RPMI8226 (cell line): ENCODE measurements at regions not wholly inside any gene's neighbourhood (a gene's known extent, or its start where the extent isn't known, plus 50 kb on each side); places are given as distances from the start of the nearest gene placed in this dataset.

Experiments used
- DNase-seq: peaks from one replicate; pipeline ENCODE4 v3.0.0-alpha.2; 2015

DNA sequence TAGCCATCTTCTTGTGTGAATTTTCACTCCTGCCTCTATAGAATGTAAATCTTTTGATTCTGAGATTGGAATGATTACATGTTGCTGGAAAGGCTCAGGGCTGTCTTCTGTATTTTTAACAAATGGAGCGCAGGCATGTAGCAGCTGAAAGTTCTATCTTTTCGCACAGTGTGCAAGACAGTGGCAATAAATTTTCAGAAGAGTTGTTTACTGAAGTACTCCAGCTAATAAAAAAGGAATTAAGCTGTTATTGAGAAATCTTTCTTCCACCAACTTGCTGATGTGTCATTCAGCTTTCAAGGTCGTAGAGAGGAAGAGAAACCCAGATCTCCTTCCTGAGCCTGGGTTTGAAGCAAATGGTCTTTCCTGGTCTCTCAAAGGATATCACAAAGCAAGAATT lies 122.0 kb upstream of the PUDP start:
- DNase-seq: no peak

DNA sequence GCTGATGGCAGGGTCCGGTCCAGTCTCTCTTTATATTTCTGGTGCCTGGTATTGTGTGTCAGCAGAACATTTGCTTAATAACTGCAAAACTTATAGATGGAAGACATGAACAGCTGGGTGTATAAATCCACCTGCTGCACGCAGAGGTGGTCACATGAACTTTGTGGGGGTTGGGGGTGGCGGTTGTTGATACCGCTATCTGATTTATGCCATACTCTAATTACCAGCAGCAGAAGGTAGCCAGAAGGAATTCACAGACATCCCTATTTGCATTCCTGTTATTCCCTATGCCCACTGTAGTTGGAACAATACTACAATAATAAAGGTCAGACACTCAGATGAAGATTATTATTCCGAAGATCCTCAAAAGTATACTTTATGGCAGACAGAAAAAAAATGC lies 121.6 kb upstream of the PUDP start:
- no peak for DNase-seq

DNA sequence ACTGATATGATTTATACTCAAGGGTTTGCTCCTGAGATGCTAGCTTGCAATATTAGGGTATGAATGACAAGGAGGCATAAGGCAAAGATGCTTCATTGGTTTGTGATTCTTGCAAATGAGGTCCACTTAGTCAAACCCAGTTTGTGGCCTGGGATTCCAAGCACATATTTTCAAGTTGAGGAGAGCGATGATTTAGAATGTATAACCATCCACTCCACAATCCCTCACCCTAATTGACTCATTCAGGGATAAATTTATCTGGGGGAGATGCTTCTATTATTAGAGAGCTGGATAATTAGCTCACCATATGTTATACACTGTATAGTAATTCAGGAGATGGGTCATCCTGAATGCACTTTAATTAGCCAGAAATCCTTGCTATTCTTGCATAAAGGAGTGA lies 118.3 kb upstream of the PUDP start:
- DNase-seq: no peak

DNA sequence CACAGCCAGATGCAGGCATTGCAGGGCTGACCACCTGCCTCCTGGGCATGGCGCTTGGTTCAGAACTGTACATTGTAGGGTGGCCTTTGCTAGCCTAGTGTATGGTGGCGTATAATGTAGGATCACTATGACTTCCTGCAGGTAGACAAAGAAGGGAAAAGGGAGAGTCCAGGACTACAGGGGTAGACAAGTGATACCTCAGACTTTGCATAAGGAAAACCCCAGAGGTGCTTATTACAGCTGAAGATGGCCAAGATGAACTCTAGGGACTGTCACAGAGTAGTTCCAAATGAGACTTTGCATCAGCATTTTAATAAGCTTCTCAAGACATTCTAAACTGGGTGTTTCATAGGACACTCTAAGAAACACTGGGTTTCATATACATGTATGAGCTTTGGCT lies 116.4 kb upstream of the PUDP start:
- DNase-seq: no peak

DNA sequence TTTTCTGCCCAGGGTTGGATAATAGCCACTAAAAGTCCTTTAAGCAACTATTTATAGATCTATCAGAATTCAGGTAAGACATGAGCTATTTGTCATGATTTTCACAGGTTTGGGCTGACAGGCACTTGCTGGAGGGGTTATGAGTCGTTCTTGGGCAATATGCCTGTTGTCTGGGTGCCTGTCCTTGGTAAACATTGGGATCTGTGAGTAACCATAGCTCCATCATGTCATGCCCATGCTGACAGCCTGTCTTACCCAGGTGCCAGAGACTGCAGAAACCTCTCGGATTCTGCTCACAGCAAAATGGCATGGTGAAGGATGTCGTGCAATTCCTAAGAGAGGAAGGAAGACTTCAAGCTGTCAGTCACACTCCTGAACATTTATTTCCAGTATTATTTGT lies 116.0 kb upstream of the PUDP start:
- no peak for DNase-seq

DNA sequence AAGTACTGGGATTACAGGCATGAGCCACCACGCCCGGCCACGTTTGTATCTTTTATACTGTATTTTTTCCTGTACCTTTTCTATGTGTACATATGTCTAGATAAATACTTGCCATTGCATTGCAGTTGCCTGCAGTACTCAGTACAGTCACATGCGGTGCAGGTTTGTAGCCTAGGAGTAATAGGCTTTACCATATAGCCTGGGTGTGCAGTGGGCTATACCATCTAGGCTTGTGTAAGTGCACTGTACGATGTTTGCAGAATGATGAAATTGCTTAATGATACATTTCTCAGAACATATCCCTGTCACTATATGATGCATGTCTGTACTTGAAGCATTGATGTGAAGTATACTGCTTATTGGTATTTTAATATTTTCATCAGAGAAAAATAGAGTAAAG lies 115.4 kb upstream of the PUDP start:
- no peak for DNase-seq

DNA sequence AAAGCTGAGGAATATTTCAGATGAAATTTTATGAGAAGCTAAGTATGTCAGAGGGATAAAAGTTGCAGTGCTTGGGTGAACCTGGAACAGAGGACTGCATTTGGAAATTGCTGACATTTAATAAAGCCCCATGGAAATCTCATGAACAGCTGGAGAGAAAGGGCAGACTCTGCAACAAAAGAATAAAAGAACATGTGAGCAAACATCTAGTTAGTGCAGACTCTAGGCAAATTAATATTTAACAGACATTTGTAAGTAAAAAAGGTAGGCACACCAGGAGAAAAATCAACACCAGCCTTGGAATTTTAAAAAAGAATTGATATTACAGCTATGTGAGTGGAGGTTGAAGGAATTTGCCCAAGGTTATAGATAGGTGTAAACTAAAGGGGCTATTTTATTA lies 114.6 kb upstream of the PUDP start:
- DNase-seq: no peak

DNA sequence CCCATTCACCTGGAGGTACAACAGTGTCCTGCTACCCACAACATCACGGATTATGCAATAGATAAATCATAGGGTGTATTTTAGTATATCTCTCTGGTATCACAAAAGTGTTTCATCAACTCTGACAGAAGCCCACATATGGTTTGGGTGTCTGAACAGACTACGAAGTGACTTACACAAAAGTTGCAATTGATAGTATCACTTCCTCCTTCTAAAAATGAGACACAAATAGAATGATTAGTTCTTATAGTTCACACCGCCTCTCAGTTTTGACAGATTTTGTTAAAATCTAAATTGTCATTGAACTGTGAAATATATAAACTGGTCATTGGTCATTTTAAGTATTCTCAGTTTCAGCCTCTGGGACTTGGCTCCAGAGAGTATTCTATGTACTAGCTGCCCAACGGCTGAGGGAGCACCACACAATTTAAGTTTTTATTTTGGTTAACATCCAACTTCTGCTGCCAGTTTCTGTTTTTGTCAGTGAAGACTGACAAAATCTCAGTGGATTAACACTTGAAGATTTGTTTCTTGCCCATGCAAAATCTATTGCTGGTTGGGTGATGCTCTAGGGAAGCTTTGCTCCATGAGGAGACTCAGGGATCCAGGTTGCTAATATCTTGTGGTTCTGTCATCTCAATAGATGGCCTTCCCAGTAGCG lies 113.8 kb upstream of the PUDP start:
- DNase-seq: peak; percentile 26

DNA sequence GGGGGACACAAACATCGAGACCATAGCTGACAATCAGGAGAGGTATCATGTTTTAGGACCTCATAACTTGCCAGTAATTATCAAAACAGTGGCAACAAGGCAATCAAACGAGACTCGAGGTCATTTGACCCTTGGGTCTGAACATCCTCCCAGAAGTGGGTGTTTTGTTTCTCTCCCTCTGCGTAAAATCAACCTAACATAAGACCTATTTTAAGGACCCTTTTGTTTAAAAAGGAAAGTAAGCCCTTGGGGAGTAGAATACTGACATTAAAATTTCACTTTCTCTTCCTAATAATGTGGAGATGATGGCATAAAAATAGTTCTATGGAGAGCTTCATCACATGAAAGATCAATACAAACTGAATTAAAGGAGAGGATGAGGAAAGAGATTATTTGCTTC lies 106.2 kb upstream of the PUDP start:
- no peak for DNase-seq

DNA sequence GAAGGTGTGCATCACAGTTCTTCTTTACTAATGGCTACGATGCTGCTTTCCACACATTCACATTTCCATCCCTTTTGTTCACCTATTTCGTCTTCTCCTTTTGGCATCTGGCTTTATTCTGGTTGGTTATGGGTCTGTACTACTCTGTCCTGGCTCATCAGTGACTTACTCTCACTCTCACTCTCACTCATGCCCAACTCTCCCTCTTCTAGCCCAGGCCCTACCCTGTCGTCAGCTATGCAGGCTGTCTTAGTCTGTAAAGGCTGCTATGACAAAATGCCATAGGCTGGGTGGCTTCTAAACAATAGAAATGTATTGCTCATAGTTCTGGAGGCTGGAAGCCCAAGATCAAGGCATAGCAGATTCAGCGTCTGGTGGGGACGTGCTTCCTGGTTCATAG lies 105.6 kb upstream of the PUDP start:
- no peak for DNase-seq

DNA sequence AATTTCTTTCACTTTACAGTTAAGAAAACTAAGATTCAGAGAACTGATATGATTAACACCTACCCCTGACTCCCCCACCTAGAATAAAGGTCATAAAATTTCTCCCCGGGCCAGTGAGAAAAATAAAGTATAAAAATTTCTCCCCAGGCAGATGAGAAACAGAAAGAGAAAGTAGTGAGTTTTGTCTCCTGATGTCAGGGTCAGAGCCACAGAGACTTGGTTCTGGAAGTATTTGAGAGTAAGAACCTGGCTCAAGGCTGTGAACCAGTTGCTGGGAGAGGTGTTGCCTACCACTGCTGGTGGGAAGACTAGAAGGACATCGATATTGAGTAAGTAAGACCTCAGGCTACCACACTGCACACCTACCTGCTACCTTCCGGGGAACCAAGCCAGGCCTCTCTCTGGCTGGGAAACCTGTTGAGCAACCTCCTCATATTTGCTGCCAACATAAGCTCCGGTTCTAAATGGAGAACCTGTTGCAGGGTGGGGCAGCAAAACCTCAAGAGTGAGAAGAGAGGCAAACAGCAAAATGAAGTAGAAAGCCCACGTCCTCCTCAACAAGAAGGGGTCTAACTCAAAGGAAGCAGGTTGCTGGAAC lies 104.2 kb upstream of the PUDP start:
- DNase-seq: no peak

DNA sequence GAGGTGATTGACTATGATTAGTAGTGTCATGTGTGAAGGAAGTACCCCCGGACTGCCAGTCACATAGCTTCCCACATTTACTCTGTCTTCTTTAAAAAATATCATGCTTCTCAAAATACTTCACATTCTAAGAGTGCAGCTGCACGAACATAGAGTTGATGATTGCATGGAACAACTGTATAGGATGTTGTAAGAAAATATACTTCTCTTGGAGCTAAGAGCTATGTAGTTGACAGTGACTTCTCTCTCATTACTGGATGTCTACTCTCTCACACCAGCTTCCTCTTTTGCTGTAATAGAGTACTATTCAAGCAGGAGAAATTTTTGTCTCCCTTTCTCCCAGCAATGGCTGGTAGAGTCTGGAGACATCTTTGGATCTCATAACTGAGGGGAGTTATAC lies 99.4 kb upstream of the PUDP start:
- DNase-seq: no peak

DNA sequence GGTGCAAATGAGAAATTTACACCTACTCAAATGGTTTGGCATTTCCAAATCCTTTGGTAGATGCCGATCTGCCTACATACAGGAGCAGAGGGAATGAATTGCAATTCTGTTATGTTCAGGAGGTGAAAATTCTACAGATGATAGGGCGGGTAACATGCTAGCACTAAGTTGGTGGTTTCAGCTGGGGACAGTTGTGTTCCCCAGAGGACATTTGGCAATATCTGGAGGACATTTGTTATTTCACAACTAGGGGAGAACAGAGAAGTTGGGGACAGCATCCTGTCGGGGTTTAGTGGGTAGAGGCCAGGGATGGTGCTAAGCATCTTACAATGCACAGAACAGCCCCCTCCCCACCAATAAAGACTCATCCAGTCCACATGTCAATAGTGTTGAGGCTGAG lies 96.5 kb upstream of the PUDP start:
- no peak for DNase-seq

DNA sequence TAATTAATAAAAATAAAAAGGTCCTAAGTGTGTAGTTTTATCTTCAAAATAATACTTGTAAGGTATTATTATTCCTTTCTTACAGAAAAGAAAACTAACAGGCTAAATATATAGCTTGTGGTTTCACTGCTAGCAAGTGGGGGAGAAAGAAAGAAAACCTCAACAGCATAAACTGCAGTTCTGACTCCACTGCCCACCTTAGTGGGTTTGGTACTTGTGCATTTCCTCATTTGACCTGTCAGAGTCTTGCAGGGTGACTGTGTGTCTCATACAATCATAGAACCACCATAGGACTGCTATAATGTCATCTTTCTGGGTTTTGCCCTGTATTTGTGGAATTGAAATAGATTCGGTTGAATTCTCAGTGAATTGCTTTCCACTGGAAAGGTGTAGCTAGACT lies 94.7 kb upstream of the PUDP start:
- DNase-seq: no peak

DNA sequence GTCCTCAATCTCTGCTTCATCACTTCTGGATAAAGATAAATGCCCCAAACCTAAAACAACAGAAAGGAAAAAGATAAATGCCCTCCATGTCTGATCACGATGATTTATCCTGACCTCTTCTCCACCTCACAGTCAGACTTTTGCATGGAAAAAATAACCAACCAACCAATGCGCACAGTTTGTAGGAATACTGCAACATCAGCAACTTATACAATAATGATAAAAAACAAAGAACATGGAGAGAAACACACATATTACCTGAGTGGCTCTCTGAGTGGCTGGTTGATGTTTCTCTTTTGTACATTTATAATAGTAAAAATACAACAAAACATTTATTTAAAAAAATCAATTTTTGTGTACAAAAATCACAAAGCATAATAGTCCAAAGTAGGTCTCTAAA lies 93.0 kb upstream of the PUDP start:
- DNase-seq: no peak

DNA sequence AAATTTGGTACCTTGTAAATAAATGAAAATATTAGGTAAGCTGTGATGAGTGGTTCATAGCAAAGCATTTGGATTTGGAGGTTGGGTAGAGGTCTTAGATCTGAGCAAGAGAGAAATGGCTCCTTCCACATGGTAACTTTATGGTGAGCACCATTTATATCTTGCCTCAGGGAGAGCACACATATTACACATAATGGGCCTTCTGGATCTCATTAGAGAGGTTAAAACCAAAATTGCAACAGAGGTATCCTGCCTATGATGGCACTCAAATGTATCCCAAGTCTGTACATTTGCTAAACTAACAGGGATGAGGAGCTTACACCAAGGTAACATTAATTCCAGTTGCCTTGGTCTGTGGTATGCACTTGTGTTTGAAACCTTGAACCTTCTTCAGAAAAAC lies 87.1 kb upstream of the PUDP start:
- DNase-seq: no peak

DNA sequence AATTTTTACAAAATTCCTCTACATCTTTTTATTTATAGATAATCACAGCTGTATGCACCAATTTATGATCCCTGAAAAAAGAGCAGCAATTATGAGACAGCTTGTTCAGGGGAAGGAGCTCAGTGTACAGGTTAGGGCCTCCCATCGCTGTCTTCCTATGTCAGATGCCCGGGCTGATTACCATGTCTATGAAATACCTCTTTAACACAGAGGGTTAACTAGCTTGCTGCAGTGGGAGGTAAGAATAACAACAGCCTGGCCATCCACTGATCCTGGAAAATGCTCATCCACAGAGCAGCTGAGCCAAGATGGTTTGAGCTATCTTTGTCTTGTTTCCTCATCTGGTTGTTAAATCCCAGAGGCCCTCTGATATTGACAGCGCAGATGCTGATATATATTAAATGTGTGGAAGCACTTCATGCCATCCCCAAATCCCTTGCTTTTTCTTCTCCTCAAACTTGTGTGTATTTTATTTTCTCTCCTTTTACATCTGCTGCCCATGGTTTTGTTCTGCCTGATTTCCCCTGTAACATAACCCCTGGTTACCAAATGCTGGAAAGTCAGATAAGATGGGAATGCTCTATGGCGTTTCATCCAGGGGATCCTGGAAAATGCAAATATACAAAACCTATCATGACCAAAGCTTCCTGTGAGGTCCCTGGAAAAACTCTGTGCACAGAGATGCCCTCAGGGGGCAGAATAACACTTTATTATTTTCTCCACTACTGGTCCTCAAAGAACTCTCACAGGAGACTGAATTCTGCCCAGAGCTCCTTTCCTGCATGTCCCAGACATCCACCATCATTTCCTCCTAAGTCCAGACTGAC lies 85.8 kb upstream of the PUDP start:
- DNase-seq: no peak

DNA sequence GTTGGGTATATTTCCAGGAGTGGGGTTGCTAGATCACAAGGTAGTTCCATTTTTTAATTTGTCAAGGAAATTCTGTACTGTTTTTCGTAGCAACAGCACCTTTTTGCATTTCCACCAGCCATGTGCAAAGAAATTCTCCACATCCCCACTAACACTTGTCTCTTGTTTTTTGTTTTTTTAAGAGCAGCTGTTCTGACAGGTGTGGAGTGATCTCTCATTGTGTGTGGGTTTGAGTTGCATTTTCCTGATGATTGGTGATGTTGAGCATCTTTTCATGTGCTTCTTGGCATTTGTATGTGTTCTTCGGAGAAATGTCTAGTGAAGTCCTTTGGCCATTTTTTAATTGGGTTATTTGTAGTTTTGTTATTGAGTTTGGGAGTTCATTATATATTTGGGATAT lies 80.3 kb upstream of the PUDP start:
- no peak for DNase-seq

DNA sequence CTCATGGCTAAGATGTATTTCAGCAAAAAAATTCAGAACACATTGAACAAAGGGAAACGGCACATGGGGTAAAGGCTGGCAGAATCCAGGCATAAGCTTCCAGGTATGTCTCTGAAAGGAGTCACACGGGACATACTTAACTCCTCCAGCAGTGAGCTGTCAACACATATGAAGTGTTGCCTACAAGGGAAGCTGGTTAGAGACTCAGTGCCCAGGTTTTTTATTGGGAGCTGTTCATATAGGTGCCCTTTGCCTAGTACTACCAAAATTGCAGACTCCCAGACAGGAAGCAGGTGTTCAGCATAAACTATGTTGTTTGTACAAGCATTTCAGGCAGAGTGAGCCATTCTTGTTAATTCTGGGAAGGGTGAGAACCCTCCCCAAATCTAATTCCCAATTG lies 77.4 kb upstream of the PUDP start:
- no peak for DNase-seq

DNA sequence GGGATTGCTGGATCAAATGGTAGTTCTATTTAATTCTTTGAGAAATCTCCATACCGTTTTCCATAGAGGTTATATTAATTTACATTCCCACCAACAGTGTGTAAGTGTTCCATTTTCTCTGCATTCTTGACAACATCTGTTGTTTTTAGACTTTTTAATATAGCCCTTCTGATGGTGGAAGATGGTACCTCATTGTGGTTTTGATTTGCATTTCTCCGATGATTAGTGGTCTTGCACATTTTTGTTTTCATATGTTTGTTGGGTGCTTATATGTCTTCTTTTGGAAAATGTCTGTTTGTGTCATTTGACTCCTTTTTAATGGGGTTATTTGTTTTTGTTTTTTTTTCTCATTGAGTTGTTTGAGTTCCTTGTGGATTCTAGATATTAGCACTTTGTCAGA lies 75.3 kb upstream of the PUDP start:
- DNase-seq: no peak

DNA sequence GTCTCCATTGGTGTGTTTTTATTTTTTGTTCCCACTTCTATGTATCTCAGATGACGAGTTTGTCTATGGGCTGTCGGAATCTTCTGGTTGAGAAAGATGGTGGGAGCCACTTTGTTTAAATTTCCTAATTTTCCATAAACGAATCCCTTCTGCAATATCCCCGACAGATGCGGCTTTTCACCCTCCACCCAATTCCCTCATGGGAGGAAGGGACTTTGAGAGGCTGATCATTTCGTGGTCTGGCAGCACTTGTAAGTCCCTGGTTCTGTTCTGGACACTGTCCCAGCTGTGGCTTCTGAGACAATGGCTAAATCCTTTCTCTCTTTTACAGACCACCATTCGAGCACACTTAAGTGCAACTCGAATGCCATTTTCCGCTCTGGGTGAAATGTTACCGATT lies 72.2 kb upstream of the PUDP start:
- DNase-seq: no peak

DNA sequence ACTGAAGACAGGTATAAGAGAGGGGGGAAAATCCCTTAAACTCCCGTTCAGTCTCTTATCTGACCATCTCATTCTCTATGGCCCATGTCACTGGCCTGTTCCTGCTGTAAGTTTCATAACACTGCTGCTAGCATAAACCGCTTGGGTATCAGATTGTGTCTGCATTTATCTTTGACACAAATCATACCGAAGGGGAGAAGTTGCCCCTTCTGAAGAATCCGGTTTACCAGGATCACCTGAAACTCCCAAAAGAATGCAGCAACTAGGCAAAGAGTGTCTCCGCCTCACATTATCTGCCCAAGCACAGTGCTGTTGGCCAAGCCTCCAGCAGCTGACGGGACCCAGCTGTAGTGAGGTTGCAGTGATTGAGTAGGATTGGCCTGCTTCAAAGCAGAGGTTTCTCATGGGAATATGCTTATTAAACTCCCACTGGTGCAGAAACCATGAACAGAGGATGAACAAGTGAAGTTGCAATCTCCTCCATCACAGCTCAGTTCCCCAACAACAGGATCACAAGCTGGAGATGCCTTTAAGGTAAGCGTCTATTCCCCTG lies 71.3 kb upstream of the PUDP start:
- no peak for DNase-seq

DNA sequence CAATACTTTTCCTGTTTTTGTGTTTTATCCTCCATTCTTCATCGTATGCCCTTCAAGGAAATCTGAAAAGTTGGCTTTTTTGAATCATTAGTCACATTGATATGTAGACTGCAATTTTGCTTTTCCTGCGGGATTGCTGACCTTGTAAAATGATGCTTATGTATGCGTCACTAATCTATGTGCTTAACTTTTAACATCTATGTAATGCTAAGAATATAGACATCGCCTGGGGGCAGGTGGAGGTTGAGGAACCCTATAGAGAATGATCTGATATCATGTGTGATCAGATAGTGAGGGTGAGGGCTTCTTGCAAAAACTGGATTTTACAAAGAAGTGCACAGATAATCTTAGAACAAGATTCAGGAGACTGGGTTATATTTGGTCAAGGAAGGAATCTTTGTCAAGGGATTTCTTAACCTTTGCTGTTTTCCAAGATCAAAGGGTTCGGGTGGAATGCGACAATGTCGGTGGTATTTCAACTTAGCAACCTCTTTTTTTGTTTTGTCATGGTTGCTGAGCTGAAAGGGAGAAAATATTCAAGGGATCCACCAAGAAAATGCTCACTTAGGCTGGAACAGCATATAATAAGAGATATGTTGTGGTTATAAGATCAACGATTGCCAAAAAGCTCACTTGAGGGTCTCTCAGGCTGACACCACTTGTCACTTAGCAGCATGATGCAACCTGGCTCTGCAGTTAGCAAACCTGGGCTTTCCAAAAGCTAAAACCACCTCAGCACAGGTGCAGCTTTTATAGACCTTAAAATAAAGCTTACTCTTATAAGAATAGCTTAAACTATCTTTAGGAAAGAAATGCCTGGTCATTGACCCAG lies 70.6 kb upstream of the PUDP start:
- DNase-seq: no peak
